Activated B cell treated with CpG ODN at 0.5 μM for 24 hours (primary cell): ENCODE measurements at regions not wholly inside any gene's neighbourhood (a gene's known extent, or its start where the extent isn't known, plus 50 kb on each side); places are given as distances from the start of the nearest gene placed in this dataset.

Source experiments
- ATAC-seq: fragments of 200-7000 bp; cut with Tn5 transposase; one replicate; pipeline ENCODE4 v1.10.0; 2021; ENCODE audit warnings: low read depth, mild to moderate bottlenecking, moderate library complexity
- CTCF ChIA-PET: fragments of 350-600 bp; sonication (Branson Sonifier 250); formaldehyde crosslinking; loops from one replicate; lab custom pipeline; 2021; ENCODE audit warnings: antibody characterized with exemption; lab: Charles Lee
- POLR2A ChIA-PET: fragments of 350-600 bp; sonication (Branson Sonifier 250); formaldehyde crosslinking; loops from one replicate; lab custom pipeline; 2021; ENCODE audit warnings: antibody characterized with exemption; lab: Charles Lee
- DNase-seq: peaks from one replicate; pipeline ENCODE4 v3.0.0; 2022
- H3K27ac Mint-ChIP-seq: one replicate; pipeline ENCODE4 v1.8.0; 2020; ENCODE audit warnings: mixed read lengths
- H3K27me3 Mint-ChIP-seq: one replicate; pipeline ENCODE4 v1.8.0; 2021; ENCODE audit warnings: mixed read lengths
- H3K36me3 Mint-ChIP-seq: one replicate; pipeline ENCODE4 v1.8.0; 2021; ENCODE audit warnings: low read depth, mixed read lengths
- H3K4me1 Mint-ChIP-seq: one replicate; pipeline ENCODE4 v1.8.0; 2021; ENCODE audit warnings: mixed read lengths
- H3K4me3 Mint-ChIP-seq: one replicate; pipeline ENCODE4 v1.8.0; 2020; ENCODE audit warnings: mild to moderate bottlenecking, mixed read lengths
- H3K9me3 Mint-ChIP-seq: one replicate; pipeline ENCODE4 v1.8.0; 2020; ENCODE audit warnings: mixed read lengths
- intact Hi-C: fragments of 100-400 bp; cut with micrococcal nuclease; formaldehyde crosslinking; loops from one replicate; pipeline ENCODE4 v1.15.1; 2024
- TF ChIP-seq, protein P1 (sequence below): fragments of 200-600 bp; IDR thresholded peaks from one replicate; pipeline ENCODE4 v1.8.0; 2022; ENCODE audit warnings: antibody characterized with exemption, mild to moderate bottlenecking

- ChIA-PET CTCF (no interaction called here), POLR2A (no interaction called here)
- DNase-seq (no peak), ATAC-seq (no peak)
- H3K27me3 Mint-ChIP-seq = no peaks in the 10 kb centered on the region
- intact Hi-C loops = no loop called here
- H3K4me3 Mint-ChIP-seq = no peak overlapping the region
- H3K36me3 Mint-ChIP-seq = no peaks in the 10 kb centered on the region
- TF ChIP-seq, protein P1, sequence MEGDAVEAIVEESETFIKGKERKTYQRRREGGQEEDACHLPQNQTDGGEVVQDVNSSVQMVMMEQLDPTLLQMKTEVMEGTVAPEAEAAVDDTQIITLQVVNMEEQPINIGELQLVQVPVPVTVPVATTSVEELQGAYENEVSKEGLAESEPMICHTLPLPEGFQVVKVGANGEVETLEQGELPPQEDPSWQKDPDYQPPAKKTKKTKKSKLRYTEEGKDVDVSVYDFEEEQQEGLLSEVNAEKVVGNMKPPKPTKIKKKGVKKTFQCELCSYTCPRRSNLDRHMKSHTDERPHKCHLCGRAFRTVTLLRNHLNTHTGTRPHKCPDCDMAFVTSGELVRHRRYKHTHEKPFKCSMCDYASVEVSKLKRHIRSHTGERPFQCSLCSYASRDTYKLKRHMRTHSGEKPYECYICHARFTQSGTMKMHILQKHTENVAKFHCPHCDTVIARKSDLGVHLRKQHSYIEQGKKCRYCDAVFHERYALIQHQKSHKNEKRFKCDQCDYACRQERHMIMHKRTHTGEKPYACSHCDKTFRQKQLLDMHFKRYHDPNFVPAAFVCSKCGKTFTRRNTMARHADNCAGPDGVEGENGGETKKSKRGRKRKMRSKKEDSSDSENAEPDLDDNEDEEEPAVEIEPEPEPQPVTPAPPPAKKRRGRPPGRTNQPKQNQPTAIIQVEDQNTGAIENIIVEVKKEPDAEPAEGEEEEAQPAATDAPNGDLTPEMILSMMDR = no peak
- no peaks in the 10 kb centered on the region for H3K9me3 Mint-ChIP-seq
- H3K27ac Mint-ChIP-seq = no peak overlapping the region
- no peaks in the 10 kb centered on the region for H3K4me1 Mint-ChIP-seq
These were observed 370.2 kb upstream of the E2F7 start for GRCh38 chr12:77435446-77436091.

DNA sequence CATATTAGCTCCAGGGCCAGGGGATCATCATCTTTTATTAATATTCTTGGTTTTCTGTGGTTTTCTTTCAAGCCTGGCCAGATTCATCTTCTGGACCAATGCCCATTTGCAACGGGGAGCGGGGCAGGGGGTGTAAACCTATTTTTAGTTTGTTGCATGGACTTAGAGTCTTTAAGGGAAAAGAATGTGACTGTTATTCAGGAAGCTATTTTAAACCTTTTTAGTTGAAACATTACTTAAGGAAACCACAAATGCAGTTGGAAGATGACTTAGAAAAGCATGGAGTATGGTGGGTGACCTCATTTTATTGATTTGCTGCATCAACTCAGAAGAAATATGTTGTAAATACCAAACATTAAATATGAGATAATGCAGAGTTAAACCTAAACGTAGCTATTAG lies 368.4 kb upstream of the E2F7 start:
- intact Hi-C loops = no loop called here

GRCh38 chr12:77429426-77429825 lies 364.1 kb upstream of the E2F7 start:
- H3K27ac Mint-ChIP-seq = no peak overlapping the region
- TF ChIP-seq, protein P1 = no peak
- no peaks in the 10 kb centered on the region for H3K4me1 Mint-ChIP-seq
- ChIA-PET POLR2A (no interaction called here), CTCF (no interaction called here)
- no peak overlapping the region for H3K4me3 Mint-ChIP-seq
- H3K9me3 Mint-ChIP-seq = peaks cover 6% of the 10 kb centered on the region
- no peak for DNase-seq
- H3K36me3 Mint-ChIP-seq = no peaks in the 10 kb centered on the region
- ATAC-seq = no peak
- intact Hi-C loops = no loop called here
- H3K27me3 Mint-ChIP-seq = no peaks in the 10 kb centered on the region

More for the DNA sequence above, 368.4 kb upstream of the E2F7 start:
- no peak for DNase-seq
- H3K27ac Mint-ChIP-seq = no peak overlapping the region
- no peak for ATAC-seq
- ChIA-PET CTCF (no interaction called here), POLR2A (no interaction called here)
- H3K4me3 Mint-ChIP-seq = no peak overlapping the region
- no peaks in the 10 kb centered on the region for H3K27me3 Mint-ChIP-seq
- no peaks in the 10 kb centered on the region for H3K9me3 Mint-ChIP-seq
- TF ChIP-seq, protein P1 = no peak
- no peaks in the 10 kb centered on the region for H3K4me1 Mint-ChIP-seq
- no peaks in the 10 kb centered on the region for H3K36me3 Mint-ChIP-seq

- no peak overlapping the region for H3K27ac Mint-ChIP-seq
- H3K27me3 Mint-ChIP-seq = no peaks in the 10 kb centered on the region
- ChIA-PET CTCF (no interaction called here), POLR2A (no interaction called here)
- no peak overlapping the region for H3K4me3 Mint-ChIP-seq
- DNase-seq = no peak
- H3K4me1 Mint-ChIP-seq = no peaks in the 10 kb centered on the region
- no peaks in the 10 kb centered on the region for H3K36me3 Mint-ChIP-seq
- ATAC-seq = no peak
- intact Hi-C loops = no loop called here
- TF ChIP-seq, protein P1 = no peak
- peaks cover 6% of the 10 kb centered on the region for H3K9me3 Mint-ChIP-seq
These were observed 355.8 kb upstream of the E2F7 start for GRCh38 chr12:77421152-77421551.

GRCh38 chr12:77409551-77409950 lies 344.2 kb upstream of the E2F7 start:
- ChIA-PET CTCF (no interaction called here), POLR2A (no interaction called here)
- DNase-seq (no peak), ATAC-seq (no peak)
- intact Hi-C loops = no loop called here
- Mint-ChIP-seq H3K27me3 (no peaks in the 10 kb centered on the region), H3K4me3 (no peak overlapping the region), H3K36me3 (no peaks in the 10 kb centered on the region), H3K9me3 (no peaks in the 10 kb centered on the region), H3K27ac (no peak overlapping the region), H3K4me1 (no peaks in the 10 kb centered on the region)
- TF ChIP-seq, protein P1 = no peak
